Activated CD4-positive, alpha-beta T cell treated with anti-CD3 and anti-CD28 coated beads, Interleukin-2, amount 50 U/mL, for 24 hours (primary cell): ENCODE measurements at regions not wholly inside any gene's neighbourhood (a gene's known extent, or its start where the extent isn't known, plus 50 kb on each side); places are given as distances from the start of the nearest gene placed in this dataset.

Experiments used
- DNase-seq, 2 donors: peaks; one replicate each; pipeline ENCODE4 v3.0.0-alpha.2; 2020; ENCODE audit warnings: low read depth in 1 of 2, low spot score in 1 of 2

DNA sequence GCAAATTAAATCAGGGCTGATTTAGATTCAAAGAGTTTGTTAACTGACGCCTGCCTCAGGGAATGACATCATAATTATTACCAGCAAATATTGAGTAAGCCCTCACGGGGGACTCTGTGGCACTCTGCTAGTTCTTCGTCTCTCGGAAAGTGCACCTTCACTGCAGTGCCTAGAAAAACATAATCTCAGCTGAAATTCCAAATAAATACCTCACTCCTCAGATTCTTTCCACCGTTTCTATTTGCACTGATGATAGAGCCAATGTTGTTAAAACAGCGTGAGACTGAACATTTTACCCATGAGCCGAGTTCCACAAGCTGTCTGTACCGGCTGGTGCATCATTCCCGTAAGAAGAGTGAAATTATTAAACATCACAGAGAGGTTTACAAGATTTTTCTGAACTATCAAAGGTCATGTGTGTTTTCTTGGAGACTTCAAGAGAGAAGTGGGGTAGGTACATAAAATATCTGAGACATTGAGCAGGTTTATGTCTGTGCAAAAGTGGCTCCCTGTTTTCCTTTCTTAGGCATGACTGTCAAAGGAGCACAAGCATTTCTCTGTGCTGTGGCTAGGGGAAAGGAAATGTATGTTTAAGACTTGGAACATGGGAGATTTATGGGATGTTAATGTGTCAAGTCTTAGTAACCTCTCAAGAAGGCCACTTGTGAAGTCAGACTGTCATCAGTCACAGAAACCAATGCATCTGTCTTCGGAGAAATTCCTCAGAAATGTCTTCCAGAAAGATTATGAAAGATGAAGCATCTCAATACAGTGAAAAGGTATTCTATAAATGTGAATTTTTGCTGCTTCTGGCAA, 119.6 kb downstream of the CBLL2 start:
- no peak for DNase-seq

DNA sequence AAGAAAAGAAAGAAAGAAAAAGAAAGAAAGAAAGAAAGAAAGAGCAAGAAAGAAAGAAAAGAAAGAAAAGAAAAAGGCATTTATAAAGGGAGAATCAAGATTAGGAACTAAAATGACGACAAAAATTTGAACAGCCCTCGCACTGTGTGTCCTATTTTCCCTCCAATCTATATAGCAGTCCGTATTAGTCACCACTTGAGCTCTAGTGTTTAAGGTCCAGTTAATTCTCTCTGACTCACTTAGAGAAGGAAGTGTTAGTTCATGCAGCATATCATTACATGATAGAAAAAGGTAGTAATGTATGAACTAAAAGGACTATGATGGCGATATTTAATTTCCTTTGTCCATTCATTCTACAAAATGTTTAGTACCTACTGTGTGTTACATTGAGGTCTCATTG, 122.7 kb downstream of the CBLL2 start:
- no peak for DNase-seq

- DNase-seq: no peak
Measured at GRCh38 chrX:22396408-22396807, 123.7 kb downstream of the CBLL2 start.

DNA sequence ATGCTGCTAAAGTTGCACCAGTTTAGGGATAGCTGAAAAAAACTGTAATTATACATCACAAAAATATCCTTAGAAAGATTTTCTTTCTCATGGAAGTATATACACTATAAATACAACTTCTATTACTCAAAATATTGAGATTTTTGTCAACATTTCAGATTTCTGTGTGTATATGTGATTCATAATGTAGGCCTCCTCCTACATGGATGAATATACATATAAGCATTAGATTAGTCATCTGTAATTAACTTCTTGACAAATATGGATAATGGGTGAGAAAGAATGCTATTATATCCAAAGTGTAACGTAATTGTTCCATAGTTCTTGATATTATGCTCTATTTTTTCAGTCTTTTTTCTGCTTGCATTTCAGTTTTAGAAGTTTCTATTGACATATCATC, 124.9 kb downstream of the CBLL2 start:
- no peak for DNase-seq

- DNase-seq: no peak
Measured at GRCh38 chrX:22399437-22400192, 126.9 kb downstream of the CBLL2 start.

- no peak for DNase-seq
Measured at GRCh38 chrX:22404297-22404696, 131.6 kb downstream of the CBLL2 start.

- DNase-seq: no peak
Measured at GRCh38 chrX:22406201-22406737, 133.6 kb downstream of the CBLL2 start.

- DNase-seq: no peak
Measured at GRCh38 chrX:22409418-22409817, 136.7 kb downstream of the CBLL2 start.

DNA sequence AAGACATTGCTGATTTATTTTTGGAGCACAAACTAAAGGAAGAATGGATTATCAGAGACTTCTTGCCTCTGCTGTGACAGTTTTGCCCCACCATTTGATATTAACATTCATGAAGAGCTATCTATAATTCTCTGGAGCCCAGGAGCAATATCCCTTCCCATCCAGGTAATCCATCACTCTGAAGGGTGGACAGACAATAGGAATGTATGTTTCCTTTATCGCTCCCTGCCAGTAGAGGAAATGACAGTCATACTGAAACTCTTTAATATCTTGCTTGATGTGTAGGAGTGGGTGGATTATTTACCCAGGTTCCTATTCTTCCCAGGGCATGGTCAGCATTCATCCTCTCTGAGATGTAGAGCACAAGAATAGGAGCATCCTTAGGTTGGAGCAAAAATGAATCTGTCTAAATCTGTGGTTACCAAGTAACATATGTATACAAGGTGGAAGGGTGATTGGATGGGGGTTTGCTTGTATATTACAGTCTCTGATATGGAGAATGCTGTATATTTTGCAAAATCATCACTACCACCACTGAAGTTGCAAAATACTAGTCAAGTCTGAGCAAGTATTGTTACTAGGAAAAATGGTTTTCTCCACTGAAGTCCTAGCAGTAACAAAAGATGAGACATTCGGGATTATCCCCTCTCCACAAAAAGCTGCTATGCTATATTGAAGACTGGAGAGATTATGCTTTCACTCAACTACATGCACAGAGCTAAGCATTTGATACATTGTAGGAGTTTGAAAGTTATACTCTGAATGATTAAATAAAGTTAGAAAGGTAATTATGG, 151.6 kb downstream of the CBLL2 start:
- no peak for DNase-seq

DNA sequence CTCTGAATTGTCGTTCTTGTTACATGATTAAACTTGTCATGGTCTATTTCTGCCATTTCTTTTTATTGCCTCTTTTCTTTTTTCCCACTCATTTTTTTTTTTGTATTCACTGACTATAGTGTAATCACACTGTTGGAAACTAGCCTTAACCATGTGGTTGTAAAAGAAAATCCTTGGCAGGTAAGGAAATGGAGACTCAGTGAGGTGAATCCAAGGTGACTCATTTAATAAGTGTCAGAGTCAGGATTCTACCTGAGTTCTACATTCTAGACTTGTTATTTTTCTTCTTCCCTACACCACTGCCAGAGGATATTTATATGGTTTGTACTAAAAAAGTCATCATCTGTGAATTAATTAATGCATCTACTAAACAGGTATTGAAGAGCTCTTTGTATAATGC, 152.2 kb downstream of the CBLL2 start:
- no peak for DNase-seq

- no peak for DNase-seq
Measured at GRCh38 chrX:22429704-22430103, 157.0 kb downstream of the CBLL2 start.

DNA sequence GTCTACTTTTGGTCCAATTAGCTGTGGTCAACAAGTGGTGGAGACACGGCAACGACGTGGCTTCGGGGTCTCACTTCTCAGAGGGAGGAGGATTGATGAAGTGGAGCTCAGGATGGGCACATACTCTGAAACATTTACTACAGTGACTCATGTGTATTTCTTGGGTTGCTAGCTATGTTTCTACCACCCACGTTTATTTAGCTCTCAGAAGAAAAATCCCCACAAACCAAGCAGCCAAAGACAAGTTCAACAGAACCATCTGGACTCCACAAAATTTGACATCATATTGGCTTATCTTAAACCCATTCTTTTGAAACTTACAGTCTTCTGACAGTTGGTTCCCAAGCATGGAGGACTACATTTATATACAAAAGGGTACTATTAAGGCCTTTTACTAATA, 158.0 kb downstream of the CBLL2 start:
- DNase-seq: no peak

- DNase-seq: no peak
Measured at GRCh38 chrX:22433292-22434070, 160.8 kb downstream of the CBLL2 start.

DNA sequence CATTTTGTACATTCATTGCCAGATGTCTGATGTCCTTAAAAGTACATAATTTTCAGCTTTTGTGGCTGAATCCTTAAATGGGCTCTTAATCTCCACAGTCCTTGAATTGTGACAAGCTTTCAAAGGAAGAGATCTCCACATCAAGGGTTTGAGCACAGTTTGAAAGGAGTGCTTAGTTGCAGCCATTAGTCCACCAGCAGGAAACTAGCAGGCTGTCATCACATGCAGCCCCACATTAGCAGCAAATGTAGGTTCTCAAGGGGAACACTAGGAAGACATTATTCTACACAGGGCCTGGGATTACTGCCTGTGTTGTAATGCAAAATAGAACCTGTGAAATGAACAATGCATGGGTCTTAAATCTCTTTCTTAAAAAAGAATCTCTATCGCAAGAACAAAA, 173.2 kb downstream of the CBLL2 start:
- DNase-seq: no peak

GRCh38 chrX:22462959-22463358, 190.2 kb downstream of the CBLL2 start:
- DNase-seq: no peak

DNA sequence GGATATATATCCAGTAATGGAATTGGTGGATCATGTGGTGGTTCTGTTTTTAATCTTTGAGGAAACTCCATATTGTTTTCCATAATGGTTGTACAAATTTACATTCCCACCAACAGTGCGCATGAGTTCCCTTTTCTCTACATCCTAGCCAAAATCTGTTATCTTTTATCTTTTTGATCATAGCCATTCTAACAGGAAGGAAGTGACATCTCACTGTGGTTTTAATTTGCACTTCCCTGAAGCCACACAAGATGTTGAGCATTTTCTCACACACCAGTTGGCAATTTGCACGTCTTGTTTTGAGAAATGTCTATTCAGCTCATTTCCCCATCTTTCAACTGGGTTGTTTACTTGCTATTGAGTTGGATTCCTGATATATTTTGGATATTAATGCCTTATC, 194.9 kb downstream of the CBLL2 start:
- DNase-seq: no peak

- no peak for DNase-seq
Measured at GRCh38 chrX:22481436-22481835, 208.7 kb downstream of the CBLL2 start.

GRCh38 chrX:22486296-22486695, 213.6 kb downstream of the CBLL2 start:
- no peak for DNase-seq

- no peak for DNase-seq
Measured at GRCh38 chrX:22516893-22517292, 244.2 kb downstream of the CBLL2 start.

- no peak for DNase-seq
Measured at GRCh38 chrX:22520128-22520828, 247.6 kb downstream of the CBLL2 start.
